HepG2 (cell line): ENCODE measurements at regions not wholly inside any gene's neighbourhood (a gene's known extent, or its start where the extent isn't known, plus 50 kb on each side); places are given as distances from the start of the nearest gene placed in this dataset.

Source experiments
- ATF5 ChIP-seq: sonication (generic); formaldehyde crosslinking; IDR thresholded peaks from 2 replicates; pipeline ENCODE4 v1.4.0; 2020; ENCODE audit warnings: mild to moderate bottlenecking, low read depth, missing genetic modification reagents
- BCLAF1 ChIP-seq: fragments of 450-650 bp; IDR thresholded peaks from 2 replicates; pipeline ENCODE4 v1.6.1; 2017; ENCODE audit warnings: mild to moderate bottlenecking
- ETS1 ChIP-seq: sonication (generic); formaldehyde crosslinking; IDR thresholded peaks from 2 replicates; pipeline ENCODE4 v1.4.0; 2020; ENCODE audit warnings: missing genetic modification reagents
- GTF2F1 ChIP-seq: fragments of 150-350 bp; IDR thresholded peaks from 2 replicates; pipeline ENCODE4 v1.6.1; 2014; ENCODE audit warnings: low read length
- HMG20B ChIP-seq: conservative IDR thresholded peaks from 2 replicates; pipeline ENCODE4 v1.6.1; 2016; ENCODE audit warnings: missing genetic modification reagents, missing compliant biosample characterization
- HNRNPUL1 ChIP-seq: fragments of 200-400 bp; formaldehyde crosslinking; IDR thresholded peaks from 2 replicates; pipeline ENCODE4 v1.6.1; 2017; ENCODE audit warnings: low read depth, mild to moderate bottlenecking, low read length, moderate library complexity
- JUND ChIP-seq: sonication (generic); formaldehyde crosslinking; IDR thresholded peaks from 2 replicates; pipeline ENCODE4 v1.8.0; 2022; ENCODE audit warnings: mild to moderate bottlenecking, missing genetic modification reagents
- MLLT10 ChIP-seq: sonication (generic); formaldehyde crosslinking; IDR thresholded peaks from 2 replicates; pipeline ENCODE4 v1.4.0; 2020; ENCODE audit warnings: missing genetic modification reagents
- MXD1 ChIP-seq: sonication (generic); formaldehyde crosslinking; IDR thresholded peaks from 2 replicates; pipeline ENCODE4 v1.4.0; 2020; ENCODE audit warnings: mild to moderate bottlenecking, missing genetic modification reagents
- NCOA2 ChIP-seq: sonication (generic); formaldehyde crosslinking; IDR thresholded peaks from 2 replicates; pipeline ENCODE4 v1.8.0; 2022; ENCODE audit warnings: inconsistent platforms
- RXRA ChIP-seq: sonication (generic); formaldehyde crosslinking; IDR thresholded peaks from 2 replicates; pipeline ENCODE4 v1.5.1; 2020; ENCODE audit warnings: missing genetic modification reagents
- SP1 ChIP-seq, 2 experiments: fragments of 450-650 bp in 1 of 2; sonication (generic) in 1 of 2; formaldehyde crosslinking in 1 of 2; IDR thresholded peaks; 2 replicates each; pipeline versions ENCODE4 v1.4.0 to v1.6.1; 2016 to 2020; ENCODE audit warnings: missing genetic modification reagents in 1 of 2
- SP4 ChIP-seq: sonication (generic); formaldehyde crosslinking; IDR thresholded peaks from 2 replicates; pipeline ENCODE4 v1.8.1; 2023; ENCODE audit warnings: mild to moderate bottlenecking, missing genetic modification reagents
- TSC22D2 ChIP-seq: sonication (generic); formaldehyde crosslinking; IDR thresholded peaks from 2 replicates; pipeline ENCODE4 v1.5.1; 2020; ENCODE audit warnings: missing genetic modification reagents, mild to moderate bottlenecking, borderline replicate concordance
- ZFY ChIP-seq: sonication (generic); formaldehyde crosslinking; IDR thresholded peaks from 2 replicates; pipeline ENCODE4 v1.4.0; 2020; ENCODE audit warnings: missing genetic modification reagents
- ZNF331 ChIP-seq: sonication (generic); formaldehyde crosslinking; IDR thresholded peaks from 2 replicates; pipeline ENCODE4 v1.4.0; 2020; ENCODE audit warnings: missing genetic modification reagents
- ZNF547 ChIP-seq: sonication (generic); formaldehyde crosslinking; IDR thresholded peaks from 2 replicates; pipeline ENCODE4 v1.5.1; 2020; ENCODE audit warnings: mild to moderate bottlenecking, missing genetic modification reagents
- ZNF562 ChIP-seq: sonication (generic); formaldehyde crosslinking; IDR thresholded peaks from 2 replicates; pipeline ENCODE4 v1.8.0; 2022; ENCODE audit warnings: missing genetic modification reagents, borderline replicate concordance
- ZZZ3 ChIP-seq: sonication (generic); formaldehyde crosslinking; IDR thresholded peaks from 2 replicates; pipeline ENCODE4 v1.4.0; 2020; ENCODE audit warnings: missing genetic modification reagents, mild to moderate bottlenecking, borderline replicate concordance
- TF ChIP-seq, protein P1 (sequence below): sonication (generic); formaldehyde crosslinking; IDR thresholded peaks from 2 replicates; pipeline ENCODE4; 2020; ENCODE audit warnings: missing genetic modification reagents, mild to moderate bottlenecking, borderline replicate concordance

GRCh38 chr2:144332356-144333142 lies 187.4 kb downstream of the ZEB2 start (continued):
- TF ChIP-seq, protein P1, sequence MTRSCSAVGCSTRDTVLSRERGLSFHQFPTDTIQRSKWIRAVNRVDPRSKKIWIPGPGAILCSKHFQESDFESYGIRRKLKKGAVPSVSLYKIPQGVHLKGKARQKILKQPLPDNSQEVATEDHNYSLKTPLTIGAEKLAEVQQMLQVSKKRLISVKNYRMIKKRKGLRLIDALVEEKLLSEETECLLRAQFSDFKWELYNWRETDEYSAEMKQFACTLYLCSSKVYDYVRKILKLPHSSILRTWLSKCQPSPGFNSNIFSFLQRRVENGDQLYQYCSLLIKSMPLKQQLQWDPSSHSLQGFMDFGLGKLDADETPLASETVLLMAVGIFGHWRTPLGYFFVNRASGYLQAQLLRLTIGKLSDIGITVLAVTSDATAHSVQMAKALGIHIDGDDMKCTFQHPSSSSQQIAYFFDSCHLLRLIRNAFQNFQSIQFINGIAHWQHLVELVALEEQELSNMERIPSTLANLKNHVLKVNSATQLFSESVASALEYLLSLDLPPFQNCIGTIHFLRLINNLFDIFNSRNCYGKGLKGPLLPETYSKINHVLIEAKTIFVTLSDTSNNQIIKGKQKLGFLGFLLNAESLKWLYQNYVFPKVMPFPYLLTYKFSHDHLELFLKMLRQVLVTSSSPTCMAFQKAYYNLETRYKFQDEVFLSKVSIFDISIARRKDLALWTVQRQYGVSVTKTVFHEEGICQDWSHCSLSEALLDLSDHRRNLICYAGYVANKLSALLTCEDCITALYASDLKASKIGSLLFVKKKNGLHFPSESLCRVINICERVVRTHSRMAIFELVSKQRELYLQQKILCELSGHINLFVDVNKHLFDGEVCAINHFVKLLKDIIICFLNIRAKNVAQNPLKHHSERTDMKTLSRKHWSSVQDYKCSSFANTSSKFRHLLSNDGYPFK (CRISPR knock-in tag) = 0 out of 2 replicates have a peak, but pooled peaks have one; percentile 47
- TF ChIP-seq ZNF331 (CRISPR knock-in tag) = peak; percentile 36; the same call in 1 of the 2 replicates
- no peak for TF ChIP-seq GTF2F1
- TF ChIP-seq HNRNPUL1 = no peak
- TF ChIP-seq NCOA2 (CRISPR knock-in tag) = no peak
- no peak for TF ChIP-seq ZZZ3
- no peak for TF ChIP-seq ZFY (CRISPR knock-in tag)
- peak; percentile 62; the same call in 1 of the 2 replicates for TF ChIP-seq ETS1 (CRISPR knock-in tag)
- TF ChIP-seq MXD1 (CRISPR knock-in tag) = 0 out of 2 replicates have a peak, but pooled peaks have one; percentile 20
- no peak for TF ChIP-seq RXRA
- TF ChIP-seq SP4 (CRISPR knock-in tag) = peak; percentile 69; the same call in 1 of the 2 replicates
- TF ChIP-seq ATF5 (CRISPR knock-in tag) = peak; percentile 68; the same call in 1 of the 2 replicates
- no peak for TF ChIP-seq TSC22D2 (CRISPR knock-in tag)
- no peak for TF ChIP-seq JUND (CRISPR knock-in tag)
- no peak for TF ChIP-seq MLLT10 (CRISPR knock-in tag)
- peak; percentile 61; the same call in 1 of the 2 replicates for TF ChIP-seq ZNF547
- no peak for TF ChIP-seq SP1 (IDR thresholded peaks at IDR 0.05)
- TF ChIP-seq SP1 (CRISPR knock-in tag; IDR thresholded peaks at IDR 0.05) = no peak
- peak; percentile 37; the same call in 1 of the 2 replicates for TF ChIP-seq ZNF562 (CRISPR knock-in tag)
- no peak for TF ChIP-seq BCLAF1
- no peak for TF ChIP-seq HMG20B (CRISPR knock-in tag)
